Retinal pigment epithelial cell (primary cell): ENCODE measurements at regions not wholly inside any gene's neighbourhood (a gene's known extent, or its start where the extent isn't known, plus 50 kb on each side); places are given as distances from the start of the nearest gene placed in this dataset.

Experiments
- DNase-seq: peaks from one replicate; pipeline ENCODE4 v3.0.0-alpha.2; 2010; ENCODE audit warnings: low read depth
- H3K4me3 ChIP-seq: 2 replicates; pipeline ENCODE4 v1.5.1; 2011; ENCODE audit warnings: mild to moderate bottlenecking, low read length, control low read depth, moderate library complexity
- TF ChIP-seq, protein P1 (sequence below): conservative IDR thresholded peaks from 2 replicates; pipeline ENCODE4 v1.5.1; 2011; ENCODE audit warnings: low read depth, low read length, control low read depth, inconsistent platforms

DNA sequence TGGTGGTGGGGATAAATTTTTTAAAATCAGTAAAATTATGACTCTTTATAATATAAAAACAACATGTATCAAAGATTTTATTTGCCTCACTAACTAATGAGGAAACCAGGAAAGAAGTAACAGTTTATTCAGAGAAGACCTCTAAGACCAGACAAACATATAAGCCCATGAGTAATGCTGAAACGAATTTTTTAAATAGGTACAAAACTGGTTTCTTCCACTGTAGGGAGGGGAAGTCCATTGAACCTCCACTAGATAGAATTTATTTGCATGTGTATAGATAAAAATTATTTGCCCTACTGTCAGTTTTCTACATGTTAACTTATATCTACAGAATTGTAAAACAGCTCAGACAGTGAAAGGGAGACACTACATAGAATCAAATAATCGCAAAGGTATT lies 86.8 kb downstream of the ZC3H11B start:
- TF ChIP-seq, protein P1, sequence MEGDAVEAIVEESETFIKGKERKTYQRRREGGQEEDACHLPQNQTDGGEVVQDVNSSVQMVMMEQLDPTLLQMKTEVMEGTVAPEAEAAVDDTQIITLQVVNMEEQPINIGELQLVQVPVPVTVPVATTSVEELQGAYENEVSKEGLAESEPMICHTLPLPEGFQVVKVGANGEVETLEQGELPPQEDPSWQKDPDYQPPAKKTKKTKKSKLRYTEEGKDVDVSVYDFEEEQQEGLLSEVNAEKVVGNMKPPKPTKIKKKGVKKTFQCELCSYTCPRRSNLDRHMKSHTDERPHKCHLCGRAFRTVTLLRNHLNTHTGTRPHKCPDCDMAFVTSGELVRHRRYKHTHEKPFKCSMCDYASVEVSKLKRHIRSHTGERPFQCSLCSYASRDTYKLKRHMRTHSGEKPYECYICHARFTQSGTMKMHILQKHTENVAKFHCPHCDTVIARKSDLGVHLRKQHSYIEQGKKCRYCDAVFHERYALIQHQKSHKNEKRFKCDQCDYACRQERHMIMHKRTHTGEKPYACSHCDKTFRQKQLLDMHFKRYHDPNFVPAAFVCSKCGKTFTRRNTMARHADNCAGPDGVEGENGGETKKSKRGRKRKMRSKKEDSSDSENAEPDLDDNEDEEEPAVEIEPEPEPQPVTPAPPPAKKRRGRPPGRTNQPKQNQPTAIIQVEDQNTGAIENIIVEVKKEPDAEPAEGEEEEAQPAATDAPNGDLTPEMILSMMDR: no peak
- H3K4me3 ChIP-seq: no peak overlapping the region
- no peak for DNase-seq

DNA sequence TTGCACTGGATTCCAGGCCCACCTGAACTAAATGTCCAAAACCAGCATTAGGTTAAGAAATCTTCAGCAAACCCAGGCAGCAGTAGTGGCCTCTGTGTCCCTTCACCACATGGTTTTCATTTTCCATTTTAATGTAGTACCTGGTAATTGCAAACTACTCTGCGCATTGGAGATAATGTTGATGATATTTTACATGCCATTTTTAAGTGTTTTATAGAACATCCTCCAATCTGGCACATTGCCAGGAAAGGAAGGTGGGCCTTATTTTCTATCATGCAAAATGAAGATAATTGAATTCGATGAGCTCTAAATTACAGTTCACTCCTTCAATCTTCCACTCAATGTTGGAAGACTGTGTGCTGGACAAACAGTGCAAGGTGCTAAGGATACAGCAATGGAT lies 89.5 kb downstream of the ZC3H11B start:
- H3K4me3 ChIP-seq: no peak overlapping the region
- no peak for DNase-seq
- TF ChIP-seq, protein P1: no peak

DNA sequence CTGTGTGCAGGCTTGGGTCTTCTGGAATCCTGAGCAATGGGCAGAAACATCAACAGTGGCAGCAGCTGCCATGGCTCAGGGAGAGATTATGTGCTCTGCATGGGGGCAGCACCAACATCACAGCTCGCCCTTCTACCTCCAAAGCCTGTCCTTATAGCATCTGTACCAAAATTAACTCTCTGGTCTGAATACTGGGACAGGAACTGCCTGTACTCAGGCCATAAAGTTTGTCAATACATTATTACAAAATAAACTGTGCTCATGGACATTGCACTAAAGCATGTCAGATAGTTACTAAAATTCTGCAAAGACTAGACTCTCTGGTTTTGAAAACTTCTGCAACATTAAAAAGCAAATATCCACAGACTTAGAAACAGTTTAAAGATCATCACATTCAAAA lies 91.6 kb downstream of the ZC3H11B start:
- DNase-seq: no peak
- TF ChIP-seq, protein P1: no peak
- H3K4me3 ChIP-seq: no peak overlapping the region

DNA sequence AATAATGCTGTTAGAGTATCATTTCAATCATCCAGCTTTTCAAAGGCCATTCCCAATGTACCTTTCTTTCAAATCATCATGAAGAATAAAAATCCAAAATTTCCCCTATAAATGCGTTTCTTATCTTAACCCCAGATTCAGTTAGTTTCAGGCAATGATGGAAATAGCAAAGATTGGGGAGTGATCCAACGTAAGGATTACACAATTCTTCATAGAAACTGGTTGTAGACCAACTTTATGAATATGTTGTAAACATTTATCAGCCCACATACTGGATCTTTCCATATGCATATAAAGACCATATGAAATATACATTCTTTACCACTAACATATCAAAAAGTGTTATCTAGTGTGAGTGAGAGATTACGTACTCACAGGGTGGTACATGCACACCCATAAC lies 92.7 kb downstream of the ZC3H11B start:
- no peak overlapping the region for H3K4me3 ChIP-seq
- TF ChIP-seq, protein P1: no peak
- DNase-seq: no peak

DNA sequence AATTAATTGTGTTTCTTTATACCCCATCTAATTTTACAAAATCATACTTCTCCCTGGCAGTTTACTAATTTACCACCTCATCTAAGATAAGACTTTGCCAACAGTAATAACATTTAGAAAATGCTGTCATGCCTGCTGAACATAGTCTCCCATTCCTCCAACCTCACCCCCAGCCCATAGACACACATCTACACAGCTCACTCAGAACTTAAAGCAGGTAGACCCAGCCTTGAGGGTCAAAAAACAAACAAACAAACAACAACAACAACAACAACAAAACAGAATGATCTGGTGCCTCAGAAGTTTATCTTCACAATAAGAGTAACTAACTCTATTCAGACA lies 94.0 kb downstream of the ZC3H11B start:
- TF ChIP-seq, protein P1: no peak
- DNase-seq: no peak
- no peak overlapping the region for H3K4me3 ChIP-seq

DNA sequence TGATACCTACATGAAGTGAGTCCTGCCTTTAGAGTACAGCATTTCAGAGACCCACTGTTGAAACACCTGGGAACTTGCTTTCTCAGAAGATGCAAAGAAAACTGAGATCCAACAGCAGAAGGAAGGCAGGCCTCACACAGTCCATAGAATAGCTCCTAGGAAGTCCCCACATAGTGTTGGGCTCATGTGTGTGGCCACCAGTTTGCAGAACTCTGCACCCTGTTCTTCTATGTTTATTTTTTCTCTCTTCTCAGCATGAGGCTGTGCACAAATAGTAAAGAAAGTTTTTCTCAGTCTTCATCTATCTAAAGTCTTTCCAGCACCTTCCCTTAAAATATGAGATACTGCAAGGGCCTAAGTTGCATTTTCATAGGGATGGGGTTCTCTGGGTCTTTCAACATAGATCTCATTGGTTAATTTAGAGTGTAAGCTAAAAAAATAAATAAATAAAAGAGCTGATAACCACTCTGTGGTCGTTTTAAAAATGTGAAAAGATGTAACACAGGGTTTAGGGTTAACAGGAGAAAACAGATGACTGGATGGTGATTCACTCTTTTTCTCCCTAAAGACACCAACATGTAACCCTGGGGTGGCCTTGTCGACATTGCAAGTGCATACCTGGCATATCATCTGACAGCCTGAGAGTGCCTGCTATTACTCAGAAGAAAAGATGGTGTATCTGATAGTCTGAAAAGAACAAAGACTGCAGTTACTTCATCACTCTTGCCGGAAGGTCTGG lies 94.6 kb downstream of the ZC3H11B start:
- TF ChIP-seq, protein P1: no peak
- DNase-seq: no peak
- no peak overlapping the region for H3K4me3 ChIP-seq

DNA sequence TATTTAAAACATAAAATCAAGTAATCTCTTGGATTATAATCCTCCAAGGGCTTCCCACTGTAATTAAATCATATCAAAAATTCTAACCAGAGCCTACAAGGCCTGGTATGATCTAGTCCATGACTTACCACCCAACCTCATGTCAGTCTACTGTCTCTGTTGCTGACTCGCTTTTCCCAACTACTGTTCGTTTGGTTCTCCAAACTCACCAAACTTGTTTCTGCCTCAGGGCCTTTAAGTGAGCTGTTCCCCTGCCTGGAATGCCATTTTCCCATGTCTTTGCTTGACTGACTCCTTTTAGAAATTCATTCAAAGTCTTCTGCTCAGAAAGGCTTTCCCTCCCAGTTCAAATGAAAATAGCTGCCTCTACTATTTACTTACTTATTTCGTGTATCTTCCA lies 95.9 kb downstream of the ZC3H11B start:
- TF ChIP-seq, protein P1: no peak
- no peak for DNase-seq
- no peak overlapping the region for H3K4me3 ChIP-seq
